Daoy (cell line): ENCODE measurements at regions not wholly inside any gene's neighbourhood (a gene's known extent, or its start where the extent isn't known, plus 50 kb on each side); places are given as distances from the start of the nearest gene placed in this dataset.

Experiments used
- DNase-seq: peaks from one replicate; pipeline ENCODE4 v3.0.0-alpha.2; 2015; ENCODE audit warnings: low read depth

DNA sequence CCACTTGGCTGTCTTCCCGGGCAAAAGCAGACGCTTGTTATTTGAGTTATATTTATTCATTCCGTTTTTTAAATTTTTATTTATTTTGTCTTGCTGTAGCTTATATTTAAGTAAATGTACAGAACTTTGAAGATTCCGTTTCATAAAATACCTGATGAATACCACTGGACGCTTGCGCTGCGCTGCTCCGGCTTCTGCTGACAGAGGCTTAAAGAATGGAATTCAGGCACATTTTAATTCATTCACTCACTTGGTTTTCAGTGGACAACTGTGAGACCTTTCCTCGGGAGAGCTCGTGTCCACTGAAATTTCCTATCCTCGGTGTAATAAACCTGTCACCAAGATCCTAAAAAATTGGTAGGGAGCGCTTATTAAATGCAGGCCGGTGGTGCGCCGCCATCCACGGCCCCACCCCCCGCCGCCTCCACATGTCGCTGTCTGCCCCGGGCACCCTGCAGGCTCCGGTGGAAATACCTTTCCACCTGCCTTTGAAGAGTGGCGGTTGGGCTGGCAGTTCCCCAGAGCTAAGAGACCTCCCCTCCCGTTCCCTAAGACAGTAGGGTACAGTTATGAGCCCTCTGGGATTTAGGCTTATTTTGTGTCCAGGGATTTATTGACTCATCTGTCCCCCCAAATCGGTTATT is 62.5 kb upstream of the UBE2E1 start:
- DNase-seq = no peak

DNA sequence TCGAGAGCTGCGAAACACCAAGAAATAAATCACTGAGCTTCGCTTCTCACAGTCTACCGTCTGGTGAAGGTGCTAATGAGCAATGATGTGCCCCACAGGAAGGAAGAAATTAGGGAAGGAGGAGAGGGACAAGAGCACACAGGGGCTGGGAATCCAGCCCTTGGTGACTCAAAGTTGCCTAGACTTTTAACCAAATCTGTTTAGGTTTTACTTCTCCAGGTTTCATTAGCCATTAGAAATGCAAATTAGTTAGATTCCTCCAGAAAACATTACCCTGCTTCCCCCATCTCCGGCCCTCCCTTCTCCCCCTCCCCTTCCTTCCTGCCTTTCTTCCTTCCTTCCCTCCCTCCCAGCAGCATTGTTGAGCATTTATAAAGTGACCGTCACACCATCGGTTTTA is 59.3 kb upstream of the UBE2E1 start:
- DNase-seq = no peak

DNA sequence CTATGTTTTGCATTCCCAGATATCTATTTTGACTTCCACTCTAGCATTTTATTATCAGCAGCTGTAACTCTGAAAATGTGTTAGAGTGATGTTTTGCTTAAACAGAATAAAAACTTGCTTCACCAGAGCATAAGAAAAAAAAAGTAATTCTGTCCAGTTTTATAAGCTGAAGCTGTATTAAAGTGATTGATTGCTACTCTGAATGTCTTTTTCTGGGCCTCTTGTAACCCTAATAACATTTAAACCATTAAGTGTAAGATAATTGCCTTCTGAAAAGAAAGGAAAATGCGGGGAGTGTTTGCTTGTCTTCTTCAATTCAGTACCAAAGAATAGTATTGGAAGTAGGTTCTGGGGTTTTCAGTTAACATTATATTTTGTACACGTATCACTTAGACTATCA is 57.9 kb upstream of the UBE2E1 start:
- DNase-seq = no peak

DNA sequence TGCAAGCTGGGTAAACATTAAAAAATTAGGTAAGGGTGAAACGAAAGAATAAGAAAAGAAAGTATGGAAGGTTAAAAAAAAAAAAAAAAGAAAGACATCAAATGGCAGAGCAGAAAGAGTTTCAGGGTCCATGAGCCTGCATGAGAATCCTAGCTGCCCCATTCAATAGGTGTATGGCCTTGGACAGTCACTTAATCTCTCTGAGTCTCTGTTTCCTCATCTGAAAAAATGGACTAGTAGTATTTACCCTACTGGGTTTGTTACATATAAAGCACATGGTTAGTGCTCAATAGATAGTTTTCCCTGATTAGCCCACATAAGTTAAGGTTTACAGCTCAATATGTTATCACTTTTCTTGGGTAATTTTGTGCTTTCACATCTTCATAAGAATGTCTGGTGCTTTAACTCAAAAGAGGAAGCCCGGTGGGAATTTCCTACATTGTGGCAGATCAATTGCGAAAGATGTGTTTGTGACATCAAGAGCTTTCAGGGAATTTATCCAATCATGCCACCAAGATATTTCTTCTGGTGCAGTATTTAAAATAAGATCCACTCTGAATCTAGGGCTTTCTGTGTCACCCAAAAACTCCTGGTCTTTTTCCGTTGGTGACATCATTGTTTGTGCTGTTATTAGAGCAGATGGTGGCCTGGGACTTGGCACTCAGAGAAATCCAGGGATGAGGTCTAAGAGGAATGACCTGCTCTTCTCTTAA is 57.2 kb upstream of the UBE2E1 start:
- DNase-seq = no peak

DNA sequence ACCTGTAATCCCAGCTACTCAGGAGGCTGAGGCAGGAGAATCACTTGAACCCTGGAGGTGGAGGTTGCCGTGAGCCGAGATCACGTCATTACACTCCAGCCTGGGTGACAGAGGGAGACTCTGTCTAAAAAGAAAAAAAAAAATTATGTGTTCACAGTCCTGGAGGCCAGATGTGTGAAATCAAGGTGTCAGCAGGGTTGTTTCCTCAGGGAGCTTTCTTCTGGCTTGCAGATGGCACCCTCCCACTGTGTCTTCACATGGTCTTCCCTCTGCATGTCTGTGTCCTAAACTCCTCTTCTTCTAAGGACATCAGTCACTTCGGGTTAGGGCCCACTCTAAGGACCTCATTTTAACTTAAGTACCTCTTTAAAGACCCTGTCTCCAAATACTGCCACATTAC is 56.1 kb upstream of the UBE2E1 start:
- no peak for DNase-seq

DNA sequence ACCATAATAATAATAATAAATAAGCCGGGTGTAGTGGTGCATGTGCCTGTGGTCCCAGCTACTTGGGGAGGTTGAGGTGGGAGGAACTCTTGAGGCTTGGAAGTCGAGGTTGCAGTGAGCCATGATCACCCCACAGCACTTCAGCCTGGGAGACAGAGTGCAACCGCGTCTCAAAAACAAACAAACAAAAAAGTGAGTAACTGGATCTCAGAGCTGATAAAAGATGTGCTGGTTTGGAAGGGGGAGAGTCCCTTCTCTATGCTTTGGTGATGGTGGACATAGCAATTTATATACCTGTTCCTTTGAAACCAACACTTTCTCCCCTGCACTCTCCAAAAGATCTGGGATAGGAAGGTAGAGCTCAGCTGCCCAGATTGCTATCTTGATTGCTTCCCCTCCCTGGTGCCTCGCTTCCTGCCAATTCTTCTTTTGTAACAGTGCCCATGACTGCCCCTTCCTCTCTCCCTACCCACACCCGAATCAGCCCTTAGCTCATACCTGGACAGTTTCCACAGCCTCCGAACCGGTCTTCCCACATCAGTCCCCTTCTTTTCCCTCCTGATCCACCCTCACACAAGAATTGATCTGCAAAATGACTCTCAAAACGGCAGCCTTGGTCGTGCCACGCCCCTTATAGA is 55.1 kb upstream of the UBE2E1 start:
- peak; percentile 25 for DNase-seq

DNA sequence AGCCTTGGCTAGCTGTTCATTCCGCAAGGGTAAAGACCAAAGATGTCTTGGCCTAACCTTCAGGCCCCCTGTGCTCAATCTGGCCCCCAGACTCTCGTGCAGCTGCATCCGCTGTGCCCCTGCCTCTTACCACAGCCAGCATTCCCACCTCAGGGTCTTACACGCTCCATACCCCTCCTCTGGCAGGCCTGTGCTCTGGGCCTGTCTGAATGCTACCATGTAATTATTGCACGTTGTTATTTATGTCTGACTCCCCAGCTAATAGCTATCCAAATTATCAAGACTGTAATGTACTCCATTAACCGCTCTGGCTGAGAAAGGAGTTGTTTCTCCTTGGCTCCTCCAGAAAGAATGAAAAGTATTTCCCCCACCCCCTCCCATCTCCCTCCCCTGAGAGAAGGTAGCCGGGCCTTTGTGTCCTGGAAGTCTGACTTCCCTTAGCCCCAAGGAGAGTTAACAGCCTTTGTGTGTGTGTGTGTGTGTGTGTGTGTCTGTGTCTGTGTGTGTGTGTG is 54.5 kb upstream of the UBE2E1 start:
- DNase-seq = peak; percentile 12

DNA sequence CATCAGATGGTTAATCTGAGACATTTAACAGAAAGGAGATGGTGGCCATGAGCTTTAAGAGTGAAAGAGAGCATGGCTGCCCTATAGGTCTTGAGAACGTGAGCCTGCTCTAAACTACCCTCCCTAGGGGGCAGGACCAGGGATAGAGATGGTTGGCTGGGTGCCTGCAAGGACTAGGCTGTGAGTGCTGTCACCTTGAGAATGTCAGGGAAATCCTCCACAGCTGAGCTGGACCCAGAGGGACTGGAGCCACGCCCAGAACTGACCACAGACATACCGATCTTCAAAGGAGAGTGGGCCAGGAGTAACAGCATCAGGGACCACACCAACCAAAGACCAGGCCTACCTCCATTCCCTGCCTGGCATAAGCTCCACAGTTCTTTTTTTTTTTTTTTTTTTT is 53.6 kb upstream of the UBE2E1 start:
- peak; percentile 27 for DNase-seq

DNA sequence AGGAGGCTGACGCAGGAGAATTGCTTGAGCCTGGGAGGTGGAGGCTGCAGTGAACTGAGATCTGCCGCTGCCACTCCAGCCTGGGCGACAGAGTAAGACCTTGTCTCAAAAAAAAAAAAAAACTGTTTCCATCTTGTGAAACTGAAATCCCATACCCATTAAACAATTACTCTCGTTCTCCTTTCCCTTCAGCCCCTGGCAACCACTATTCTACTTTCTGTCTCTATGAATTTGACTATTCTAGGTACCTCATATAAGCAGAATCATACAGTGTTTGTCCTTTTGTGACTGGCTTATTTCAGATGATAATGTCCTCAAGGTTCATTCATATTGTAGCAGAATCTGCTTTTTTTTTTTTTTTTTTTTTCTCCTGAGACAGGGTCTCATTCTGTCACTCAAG is 51.5 kb upstream of the UBE2E1 start:
- no peak for DNase-seq
